C1 segment of cervical spinal cord (tissue), 14 donors: ENCODE measurements at regions not wholly inside any gene's neighbourhood (a gene's known extent, or its start where the extent isn't known, plus 50 kb on each side); places are given as distances from the start of the nearest gene placed in this dataset.

ENCODE experiments used
- DNase-seq, 14 donors: peaks; one replicate each; lab custom pipeline; 2025; lab: John Stamatoyannopoulos, UW

- no peak for DNase-seq
Observed at GRCh38 chr1:238312969-238313368, 422.2 kb upstream of the ZP4 start.

DNA sequence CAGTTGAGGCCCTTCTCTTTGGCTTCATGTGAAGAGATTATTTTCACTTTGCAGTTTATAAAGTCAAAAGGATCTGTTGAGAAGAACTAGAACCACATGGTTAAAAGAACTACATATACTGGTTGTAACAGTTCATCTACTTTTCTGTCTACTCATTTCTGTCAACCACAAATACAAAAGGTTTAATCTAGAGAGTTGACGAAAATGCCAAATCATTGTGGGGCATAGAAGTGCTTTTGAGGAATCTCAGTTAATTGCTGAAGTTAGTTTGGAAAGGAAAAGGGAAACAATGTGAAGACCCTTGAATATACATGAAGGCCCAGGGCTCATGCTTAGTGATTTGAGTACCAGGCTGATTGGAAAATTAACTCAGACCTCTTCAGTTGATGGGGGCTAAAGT is 415.7 kb upstream of the ZP4 start:
- DNase-seq: no peak

GRCh38 chr1:238302646-238303045 is 411.9 kb upstream of the ZP4 start:
- DNase-seq: no peak

- DNase-seq: no peak
Observed at GRCh38 chr1:238296371-238296770, 405.6 kb upstream of the ZP4 start.

DNA sequence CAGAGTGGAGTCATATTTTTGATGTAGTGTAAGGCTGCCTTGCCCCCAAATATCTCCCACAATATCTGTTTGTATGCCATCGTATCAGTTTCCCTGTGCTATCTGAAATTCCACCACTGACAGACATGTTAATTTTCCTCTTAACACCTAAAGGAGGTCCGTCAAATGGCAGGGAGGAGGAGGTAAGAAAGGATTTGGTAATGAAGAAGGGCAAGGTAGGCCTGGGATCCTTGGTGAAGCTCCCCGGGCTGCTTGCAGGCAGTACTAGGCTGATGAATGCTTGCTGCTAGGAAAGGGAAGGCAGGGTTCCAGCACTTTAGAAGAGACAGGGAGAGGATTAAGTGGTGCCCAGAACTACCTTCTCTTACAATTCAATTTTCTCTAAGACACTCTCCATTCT is 402.4 kb upstream of the ZP4 start:
- no peak for DNase-seq

- DNase-seq: no peak
Observed at GRCh38 chr1:238281418-238281817, 390.7 kb upstream of the ZP4 start.

DNA sequence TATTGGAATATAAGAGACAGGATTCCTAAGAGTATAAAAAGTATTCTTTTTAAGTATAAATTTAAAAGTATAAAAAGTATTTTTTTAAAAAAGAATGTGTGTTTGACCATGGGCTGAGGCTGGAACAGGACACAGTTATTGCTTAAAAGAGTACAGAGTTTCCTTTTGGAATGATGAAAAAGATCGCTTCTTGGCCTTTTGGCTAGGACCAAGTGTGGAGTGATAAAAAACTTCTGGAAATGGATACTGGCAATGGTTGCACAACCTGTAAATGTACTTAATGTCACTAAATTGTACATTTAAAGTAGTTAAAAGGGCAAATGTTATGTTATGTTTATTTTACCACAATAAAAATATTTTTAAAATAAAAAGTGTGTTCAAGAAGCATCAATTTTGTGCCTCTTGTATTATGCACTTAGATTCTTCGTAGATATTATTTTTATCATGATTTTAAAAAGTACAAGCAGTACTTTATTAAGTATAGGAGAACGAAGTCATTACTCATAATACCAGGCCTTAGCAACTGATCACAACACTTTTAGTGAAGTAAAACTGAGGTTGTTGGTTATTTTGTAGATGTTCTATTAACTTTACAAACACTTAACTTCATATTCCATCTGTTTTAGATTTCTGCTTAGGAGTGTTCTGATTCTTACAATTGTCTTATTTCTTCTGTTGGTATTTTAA is 389.1 kb upstream of the ZP4 start:
- DNase-seq: no peak

DNA sequence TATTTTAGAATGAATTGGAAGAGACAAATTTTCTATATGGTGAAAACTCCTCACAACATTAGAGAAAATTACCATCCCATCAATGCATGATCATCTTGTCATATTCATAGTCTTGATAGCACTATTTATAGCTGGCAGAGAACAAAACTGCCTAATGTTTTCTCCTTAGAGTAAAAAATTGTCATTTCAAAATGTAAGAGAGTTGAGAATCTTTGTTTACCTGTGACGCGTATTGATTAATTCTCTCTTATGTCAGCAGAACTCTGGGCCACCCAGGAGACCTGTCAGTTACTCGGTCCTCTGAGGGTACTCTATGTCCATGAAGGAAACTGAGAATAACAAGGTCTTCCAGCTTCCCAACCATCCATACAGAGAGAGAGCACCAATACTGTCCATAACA is 381.4 kb upstream of the ZP4 start:
- DNase-seq: no peak

DNA sequence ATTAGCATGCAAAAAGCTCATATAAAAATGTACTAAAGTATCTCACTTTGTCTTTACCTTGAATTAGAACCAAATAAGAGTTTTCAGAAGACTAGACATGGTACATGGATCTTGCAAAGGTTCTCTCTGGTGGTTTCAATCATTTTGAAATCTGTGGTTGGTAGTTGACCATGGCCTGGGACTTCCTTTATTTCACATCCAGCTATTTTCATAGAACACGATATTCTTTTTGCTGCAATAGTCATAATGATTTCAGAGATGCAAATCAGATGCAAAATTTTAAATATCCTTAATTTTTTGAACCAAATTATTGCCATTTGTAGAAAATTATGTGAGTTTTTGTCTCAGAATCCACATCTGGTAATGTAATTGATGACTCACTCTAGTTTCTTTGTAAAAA is 375.1 kb upstream of the ZP4 start:
- no peak for DNase-seq

DNA sequence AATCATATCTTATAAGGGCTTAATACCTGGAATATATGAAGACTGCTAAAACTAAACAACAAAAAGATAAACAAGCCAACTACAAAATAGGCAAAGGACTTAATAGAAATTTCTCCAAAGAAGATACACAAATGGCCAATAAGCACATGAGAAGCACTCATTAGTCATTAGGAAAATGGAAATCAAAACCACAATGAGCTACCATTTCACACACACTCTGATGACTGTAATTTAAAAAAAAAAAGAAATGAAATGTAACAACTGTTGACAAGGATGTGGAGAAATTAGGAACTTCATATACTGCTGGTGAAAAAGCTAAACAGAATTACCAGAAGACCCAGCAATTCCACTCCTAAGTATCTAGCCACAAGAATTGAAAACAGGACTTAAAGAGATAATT is 374.2 kb upstream of the ZP4 start:
- DNase-seq: no peak

DNA sequence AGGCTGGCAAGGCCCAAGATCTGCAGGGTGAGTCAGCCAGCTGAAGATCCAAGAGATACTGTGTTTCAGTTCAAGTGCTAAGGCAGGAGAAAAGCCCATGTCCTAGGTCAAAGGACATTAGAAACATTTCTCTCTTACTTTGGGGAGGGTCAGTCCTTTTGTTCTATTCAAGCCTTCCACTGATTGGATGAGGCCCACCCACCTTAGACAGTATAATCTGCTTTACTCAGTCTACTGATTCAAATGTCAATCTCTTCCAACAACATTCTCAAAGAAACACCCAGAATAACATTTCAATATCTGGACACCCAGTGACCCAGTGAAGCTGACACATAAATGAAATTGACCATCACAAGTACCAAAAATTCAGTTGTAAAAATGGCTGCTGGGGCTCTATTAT is 367.8 kb upstream of the ZP4 start:
- DNase-seq: no peak

GRCh38 chr1:238257018-238257621 is 366.4 kb upstream of the ZP4 start:
- no peak for DNase-seq

GRCh38 chr1:238254935-238255334 is 364.2 kb upstream of the ZP4 start:
- DNase-seq: no peak

- DNase-seq: peak in 8 of 14 donors; percentile 1 to 43 (median 17)
Observed at GRCh38 chr1:238252033-238252802, 361.5 kb upstream of the ZP4 start.

DNA sequence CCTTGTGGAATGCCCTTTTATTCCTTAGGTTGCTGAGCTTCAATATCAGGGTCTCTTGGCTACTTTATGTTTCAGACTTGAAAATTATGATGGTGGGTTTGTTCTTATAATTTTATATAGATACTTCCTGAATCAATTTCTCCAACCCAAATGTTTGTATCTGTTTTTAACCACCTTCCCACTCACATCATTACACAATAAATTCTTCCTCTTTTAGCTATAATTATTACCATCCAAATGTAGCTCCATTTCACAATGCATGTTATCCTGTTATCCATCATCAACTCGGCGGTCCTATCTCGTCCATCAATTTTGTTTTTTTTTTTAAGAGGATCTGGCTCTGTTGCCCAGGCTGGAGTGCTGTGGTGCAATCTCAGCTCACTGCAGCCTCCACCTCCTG is 357.6 kb upstream of the ZP4 start:
- no peak for DNase-seq

DNA sequence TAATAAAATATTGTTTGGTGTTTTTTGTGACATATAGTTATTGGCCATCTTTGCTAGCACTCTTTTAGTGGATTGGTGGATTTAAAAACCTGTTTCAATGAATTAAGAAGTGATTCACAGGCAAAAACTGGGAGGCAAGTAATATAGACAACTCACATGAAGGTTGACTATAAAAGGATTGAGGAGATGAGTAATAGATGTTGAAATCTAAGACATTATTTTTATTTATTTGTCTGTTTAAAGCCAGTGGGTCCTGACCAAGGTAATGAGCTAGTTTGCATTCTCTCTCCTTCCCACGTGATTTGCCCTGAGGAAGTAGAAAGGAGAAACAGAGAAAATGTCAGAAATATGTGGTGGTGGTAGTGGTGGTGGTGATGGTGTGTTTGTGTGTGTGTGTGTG is 351.5 kb upstream of the ZP4 start:
- DNase-seq: no peak

DNA sequence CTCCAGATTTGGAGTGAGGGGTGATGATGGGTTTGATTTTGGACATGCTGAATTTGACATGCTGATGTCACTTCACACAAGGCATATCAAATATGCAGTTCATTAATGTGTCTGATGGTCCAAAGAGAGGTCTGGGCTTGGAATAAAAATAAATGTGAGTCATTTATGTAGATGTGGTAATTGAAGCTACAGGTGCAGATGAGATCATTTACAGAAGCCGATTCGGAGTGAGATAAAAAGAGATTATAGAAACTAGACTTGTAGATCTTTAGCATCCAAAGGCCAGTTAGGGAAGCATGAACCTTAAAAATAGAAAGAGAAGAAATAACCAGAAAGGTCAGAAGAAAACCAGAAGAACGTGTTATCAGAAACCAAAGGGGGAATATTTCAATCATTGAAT is 350.9 kb upstream of the ZP4 start:
- no peak for DNase-seq

DNA sequence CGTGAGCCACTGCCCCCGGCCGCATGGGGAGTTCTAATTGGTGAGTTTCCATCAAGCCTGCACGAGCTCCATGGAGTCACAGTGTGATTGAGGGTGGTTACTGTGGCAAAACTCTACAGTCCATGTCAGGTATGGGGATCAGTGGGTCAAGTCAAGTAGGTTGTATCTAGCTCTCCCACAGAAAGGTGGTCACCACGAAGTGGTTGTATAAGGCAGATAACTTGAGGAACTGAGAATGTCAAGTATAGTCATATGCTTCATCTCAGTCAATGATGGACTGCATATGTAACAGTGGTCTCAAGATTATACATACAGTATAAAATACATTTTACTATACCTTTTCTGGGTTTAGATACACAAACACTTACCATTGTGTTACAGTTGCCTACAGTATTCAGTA is 348.6 kb upstream of the ZP4 start:
- DNase-seq: no peak

GRCh38 chr1:238233966-238234365 is 343.2 kb upstream of the ZP4 start:
- no peak for DNase-seq

DNA sequence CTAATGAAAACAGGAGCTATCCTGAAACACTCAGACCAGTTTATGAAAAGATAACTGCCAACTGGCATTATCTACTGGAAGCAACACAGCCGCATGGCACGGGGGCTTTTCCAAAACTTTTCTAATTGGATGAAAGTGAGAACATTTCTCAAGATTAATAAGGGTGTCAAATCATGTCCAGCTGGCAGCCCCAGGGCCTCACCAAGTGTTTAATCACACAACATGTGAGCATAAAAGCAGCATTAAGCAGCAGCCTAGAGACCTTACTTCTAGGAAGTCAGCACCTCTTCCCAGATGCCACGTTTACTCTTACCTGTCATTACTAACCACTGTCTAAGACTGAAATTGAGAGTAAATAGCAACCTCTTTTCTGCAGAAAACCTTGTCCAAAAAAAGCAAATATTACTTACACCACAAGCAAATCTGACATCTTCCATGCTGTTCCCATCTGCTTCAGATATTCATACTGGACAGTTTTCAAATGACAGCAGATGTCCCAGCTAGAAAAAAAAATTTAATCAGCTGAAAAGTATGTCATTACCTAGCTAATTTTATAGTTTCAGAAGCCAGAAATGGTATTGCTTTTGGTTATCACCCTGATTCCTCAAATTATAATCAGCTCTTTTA is 341.5 kb upstream of the ZP4 start:
- peak in 2 of 14 donors; percentile 11 to 84 for DNase-seq

- DNase-seq: no peak
Observed at GRCh38 chr1:238226810-238227209, 336.1 kb upstream of the ZP4 start.

GRCh38 chr1:238223076-238223640 is 332.4 kb upstream of the ZP4 start:
- DNase-seq: no peak
